Bone marrow (tissue), 2 donors: ENCODE measurements at regions not wholly inside any gene's neighbourhood (a gene's known extent, or its start where the extent isn't known, plus 50 kb on each side); places are given as distances from the start of the nearest gene placed in this dataset.

ENCODE experiments used
- DNase-seq, 2 donors: peaks; one replicate each; lab custom pipeline; 2025; lab: John Stamatoyannopoulos, UW

- DNase-seq = no peak
Measured at GRCh38 chr7:27364344-27364758, 121.7 kb downstream of the EVX1 start.

DNA sequence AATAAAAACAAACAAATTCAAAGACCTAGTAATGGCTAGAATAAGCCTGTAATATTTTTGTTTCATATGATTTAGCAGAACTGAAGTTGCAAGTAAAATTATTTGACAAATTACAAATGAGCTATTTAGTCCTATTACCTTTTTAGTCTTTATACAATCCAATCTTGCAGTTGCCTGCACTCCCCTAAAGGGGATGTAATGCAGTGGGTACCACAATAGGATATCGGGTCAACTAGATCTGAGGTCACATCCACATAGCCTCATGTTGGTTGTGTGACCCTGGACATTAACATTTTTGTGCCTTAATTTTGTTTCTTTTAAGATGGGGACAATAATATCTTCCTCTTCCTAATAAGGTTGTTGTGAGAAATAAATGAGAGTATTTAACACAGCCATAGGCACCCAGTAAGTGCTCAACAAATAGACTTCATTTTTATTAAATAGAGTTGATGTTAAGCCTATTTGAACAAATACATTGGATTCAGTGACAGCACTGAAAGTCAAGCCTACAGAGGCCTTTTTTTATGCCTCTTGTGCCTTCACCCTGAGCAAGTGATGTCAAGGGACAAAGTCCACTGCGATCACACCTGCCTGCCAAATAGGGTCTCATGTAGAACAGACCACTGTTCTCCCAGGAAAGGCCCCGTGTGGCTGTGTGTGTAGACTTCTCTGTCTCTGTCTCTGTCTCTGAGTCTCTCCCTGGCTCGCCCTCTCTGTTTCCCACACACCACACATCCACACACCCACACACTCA lies 124.8 kb downstream of the EVX1 start:
- DNase-seq = no peak

- no peak for DNase-seq
Measured at GRCh38 chr7:27367933-27368549, 125.4 kb downstream of the EVX1 start.

DNA sequence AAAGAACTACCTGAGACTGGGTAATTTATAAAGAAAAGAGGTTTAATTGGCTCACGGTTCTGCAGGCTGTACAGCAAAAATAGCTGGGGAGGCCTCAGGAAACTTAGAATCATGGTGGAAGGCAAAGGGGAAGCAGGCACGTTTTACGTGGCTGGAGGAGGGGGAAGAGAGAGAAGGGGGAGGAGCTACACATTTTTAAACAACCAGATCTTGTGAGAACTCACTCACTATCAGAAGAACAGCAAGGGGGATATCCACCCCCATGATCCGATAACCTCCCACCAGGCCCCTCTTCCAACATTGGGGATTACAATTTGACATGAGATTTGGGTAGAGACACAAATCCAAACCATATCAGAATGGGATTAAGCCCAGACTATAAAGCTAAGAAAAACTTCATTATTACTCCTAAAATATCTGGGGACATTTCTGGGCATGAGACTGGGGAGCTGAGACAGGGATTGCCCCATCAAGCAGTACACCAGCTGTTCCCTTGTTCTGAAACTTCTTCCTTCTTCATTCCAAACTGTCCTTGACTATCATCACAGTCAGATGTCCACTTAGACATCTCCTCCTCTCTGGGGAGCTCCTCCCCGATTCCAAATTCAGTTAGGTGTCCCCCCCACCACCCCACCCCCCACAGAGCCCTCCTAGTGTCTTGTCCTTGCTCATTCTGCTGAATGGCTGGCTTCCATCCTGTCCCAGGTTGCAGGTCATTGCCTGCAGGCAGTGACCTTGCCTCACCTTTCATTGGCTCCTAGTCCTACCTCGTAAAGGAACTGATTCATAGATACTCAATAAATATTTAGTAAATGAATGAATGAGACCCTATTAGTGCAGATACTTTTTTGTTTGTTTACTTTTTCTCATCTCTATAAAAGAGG lies 132.6 kb downstream of the EVX1 start:
- DNase-seq = no peak

DNA sequence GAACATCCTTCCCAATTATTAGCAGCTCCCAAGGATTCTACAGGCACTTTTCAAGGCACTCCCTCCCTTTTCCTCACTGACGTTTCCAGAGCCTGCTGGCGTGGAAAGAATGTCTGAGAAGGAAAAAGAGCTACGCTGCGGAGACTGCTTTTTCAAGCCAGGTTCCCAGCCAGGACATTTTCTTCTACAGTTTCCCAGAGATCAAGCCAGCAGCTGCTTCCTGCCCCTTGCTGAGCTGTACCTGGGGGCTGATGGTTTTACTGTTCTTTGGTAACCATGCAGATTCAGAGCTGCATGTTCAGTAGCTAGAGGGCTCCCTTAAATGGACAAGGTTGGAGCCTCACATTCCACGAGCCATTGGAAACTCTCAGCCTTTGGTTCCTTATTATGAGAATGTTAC lies 133.4 kb downstream of the EVX1 start:
- DNase-seq = no peak

DNA sequence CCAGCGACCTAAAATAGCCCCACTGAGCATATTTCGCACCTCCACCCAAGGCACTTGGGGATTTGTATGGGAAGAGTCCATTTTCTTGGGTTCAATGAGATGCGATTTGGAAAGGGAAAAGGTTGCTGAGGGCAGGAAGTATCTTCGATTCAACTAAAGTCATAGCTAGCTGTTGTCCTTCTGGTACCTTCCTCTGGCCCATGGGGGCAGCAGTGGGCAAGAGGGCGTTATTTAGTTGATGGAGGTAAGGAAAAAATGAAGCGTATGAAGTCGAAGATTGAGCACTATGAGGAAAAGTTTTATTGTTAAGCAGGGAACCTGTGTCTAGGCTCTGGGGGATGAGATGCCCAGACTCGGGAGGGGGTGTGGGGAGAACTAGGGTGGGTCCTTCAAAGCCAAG lies 135.4 kb downstream of the EVX1 start:
- no peak for DNase-seq

- DNase-seq = no peak
Measured at GRCh38 chr7:27382307-27382706, 139.7 kb downstream of the EVX1 start.

DNA sequence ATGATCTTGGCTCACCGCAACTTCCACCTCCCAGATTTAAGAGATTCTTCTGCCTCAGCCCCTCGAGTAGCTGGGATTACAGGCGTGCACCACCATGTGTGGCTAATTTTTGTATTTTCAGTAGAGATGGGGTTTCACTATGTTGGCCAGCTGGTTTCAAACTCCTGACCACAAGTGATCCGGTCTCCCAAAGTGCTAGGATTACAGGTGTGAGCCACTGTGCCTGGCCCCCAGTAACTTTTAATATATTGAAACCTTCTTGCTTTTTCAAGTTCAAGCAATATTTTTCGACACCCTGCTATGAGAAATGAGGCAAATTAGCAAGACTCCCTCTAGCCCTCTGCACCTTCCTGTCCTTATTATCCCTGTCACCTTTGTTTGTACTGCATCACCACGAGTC lies 144.0 kb downstream of the EVX1 start:
- DNase-seq = no peak

GRCh38 chr7:27387864-27388263 lies 145.3 kb downstream of the EVX1 start:
- no peak for DNase-seq

DNA sequence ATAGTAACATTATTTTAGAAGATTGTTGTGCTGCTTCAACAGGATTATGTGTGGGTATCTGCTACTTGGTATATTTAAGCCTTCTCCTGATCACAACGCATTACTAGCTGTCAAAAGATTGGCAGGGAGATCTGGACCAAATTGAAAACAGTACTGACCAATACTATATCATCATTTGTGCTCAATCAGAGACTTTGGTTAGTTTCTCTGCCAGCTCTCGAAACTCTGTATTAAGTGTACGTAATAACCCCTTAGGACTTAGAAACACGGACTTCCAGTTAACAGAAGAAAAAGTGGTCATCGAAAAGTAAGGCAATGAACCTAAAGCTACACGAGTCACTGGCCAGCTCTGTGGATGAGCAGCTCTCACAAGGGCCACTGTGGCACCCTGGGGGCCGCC lies 146.0 kb downstream of the EVX1 start:
- DNase-seq = no peak

GRCh38 chr7:27389496-27389895 lies 146.9 kb downstream of the EVX1 start:
- DNase-seq = no peak

DNA sequence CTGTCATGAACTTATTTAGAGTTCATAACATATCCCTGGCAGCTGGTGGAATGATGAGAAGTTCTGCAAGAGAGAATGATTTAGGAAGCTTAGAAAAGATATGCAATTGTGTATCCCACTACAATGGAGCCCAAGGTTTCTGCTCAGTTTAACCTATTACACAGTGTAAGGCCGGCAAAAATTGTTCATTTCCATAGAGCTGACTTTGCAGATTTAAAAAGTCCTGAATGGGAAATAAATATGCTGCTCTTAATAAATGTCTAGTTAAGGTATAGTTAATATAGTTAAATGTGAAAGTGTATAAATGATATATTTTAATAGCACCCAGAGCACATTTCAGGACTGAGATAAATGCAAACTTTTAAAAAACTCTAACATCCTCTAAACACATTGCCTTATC lies 149.9 kb downstream of the EVX1 start:
- no peak for DNase-seq

DNA sequence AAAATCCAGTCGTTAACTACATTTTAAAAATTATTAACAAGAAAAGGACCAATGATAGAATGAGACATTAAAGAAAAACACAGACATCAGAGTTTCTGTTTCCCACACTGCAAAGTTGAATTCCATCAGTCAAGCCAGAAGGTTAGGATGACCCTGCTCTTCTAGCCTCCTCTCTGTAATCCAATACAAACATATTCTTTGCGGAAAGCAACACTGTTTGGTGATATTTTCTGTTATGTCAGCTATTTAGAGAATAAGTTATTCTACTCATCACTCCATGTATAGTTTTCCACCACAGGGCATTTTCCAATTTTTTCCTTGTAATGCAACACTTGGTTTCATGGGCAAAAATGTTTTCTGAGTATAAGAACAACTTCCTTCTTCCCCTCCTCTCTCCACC lies 152.3 kb downstream of the EVX1 start:
- no peak for DNase-seq

DNA sequence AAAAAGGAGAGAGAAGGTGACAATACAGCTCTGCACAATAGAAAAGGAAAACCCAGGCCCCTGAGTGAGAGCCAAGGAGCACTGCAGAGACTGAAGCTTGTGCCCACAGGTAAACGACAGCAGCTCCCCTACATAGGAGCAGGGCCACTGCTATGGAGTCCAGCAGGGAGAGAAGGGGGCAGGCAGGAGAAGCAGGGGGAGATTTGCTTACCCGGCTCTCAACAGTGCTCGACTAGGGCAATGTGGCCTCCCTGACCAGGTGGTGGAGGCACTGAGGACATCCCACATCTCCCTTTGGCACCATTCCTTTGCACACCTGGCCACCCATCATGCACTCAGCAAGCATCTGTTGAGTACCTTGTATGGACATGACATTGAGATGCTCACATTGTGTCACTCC lies 153.0 kb downstream of the EVX1 start:
- no peak for DNase-seq

GRCh38 chr7:27397503-27397902 lies 154.9 kb downstream of the EVX1 start:
- DNase-seq = no peak

DNA sequence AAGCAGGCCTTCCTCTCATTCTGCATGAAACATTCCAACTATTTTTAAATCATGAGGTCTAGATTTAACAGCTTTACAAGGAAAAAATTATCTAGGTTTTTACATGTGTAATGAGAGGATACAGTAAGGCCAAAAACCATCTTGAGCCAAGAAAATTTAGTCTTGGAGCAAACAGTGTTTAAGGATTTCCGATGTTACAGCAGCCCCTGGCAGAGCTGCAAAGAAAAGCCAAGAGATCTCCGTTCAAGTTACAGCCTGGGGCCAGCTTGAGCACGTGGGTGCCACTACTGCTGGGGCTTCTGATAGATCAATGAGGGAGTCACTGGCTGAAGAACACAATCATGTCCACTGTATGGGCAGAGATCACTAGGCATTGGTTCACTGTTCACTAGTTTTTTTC lies 156.2 kb downstream of the EVX1 start:
- no peak for DNase-seq

DNA sequence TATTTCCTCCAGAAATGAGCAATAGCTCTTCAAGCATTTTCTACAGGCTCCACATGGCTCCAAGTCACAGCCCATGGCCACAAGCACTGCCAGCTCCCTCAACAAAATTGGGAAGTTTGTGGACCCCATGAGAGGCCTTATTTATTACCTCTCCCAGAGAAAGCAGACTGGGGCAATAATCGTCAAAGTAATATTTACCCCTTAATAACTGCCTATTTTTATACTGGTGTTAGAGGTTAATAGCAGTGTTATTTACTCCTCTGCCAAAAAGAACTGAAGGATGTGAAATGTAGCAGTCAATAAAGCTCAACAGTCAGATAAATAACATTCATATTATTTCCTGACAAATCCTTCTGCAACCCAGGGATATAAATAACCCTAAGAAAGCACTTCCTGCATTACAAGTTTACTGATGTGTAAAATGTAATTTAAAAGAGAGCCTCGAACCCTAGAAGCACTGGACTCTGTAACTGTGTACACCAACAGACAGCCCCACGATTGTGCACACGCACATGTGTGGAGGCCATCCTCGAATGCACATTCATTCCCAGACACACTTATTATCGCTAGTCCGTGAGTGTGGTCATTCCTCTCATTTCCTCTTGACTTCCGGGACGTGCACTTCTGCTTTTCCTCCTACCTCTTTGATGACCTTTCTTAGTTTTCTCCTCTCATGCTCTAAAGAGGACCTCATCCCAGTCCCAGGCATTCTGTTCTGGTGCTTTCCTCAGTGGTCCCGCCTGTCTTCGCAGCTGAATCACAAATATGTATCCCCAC lies 157.4 kb downstream of the EVX1 start:
- no peak for DNase-seq

DNA sequence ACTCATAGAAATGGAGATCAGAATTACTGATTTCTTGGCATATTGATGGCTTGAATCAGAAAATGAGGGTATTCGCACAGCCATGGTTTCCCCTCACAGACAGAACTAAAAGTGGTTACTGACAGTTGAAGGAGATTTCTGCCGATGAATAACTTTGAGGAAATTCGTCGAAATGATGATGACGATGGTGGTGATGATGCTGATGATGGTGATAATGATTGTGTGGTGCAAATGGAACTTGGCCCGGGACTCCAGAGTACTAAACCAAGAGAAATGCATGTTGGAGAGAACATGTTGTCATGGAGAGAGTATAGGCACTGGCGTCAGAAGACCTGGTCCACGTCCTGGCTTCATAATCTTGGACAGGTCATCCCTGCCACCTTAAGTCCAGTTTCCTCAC lies 163.2 kb downstream of the EVX1 start:
- no peak for DNase-seq

- DNase-seq = no peak
Measured at GRCh38 chr7:27409311-27409710, 166.7 kb downstream of the EVX1 start.

- DNase-seq = no peak
Measured at GRCh38 chr7:27409776-27410175, 167.2 kb downstream of the EVX1 start.

GRCh38 chr7:27410812-27411544 lies 168.4 kb downstream of the EVX1 start:
- DNase-seq = no peak

- no peak for DNase-seq
Measured at GRCh38 chr7:27412164-27412563, 169.6 kb downstream of the EVX1 start.
